H1 (cell line): ENCODE measurements at regions not wholly inside any gene's neighbourhood (a gene's known extent, or its start where the extent isn't known, plus 50 kb on each side); places are given as distances from the start of the nearest gene placed in this dataset.

Source experiments
- CTCF ChIA-PET: fragments of 300-600 bp; sonication (Branson Sonifier 250); formaldehyde crosslinking; loops from one replicate; lab custom pipeline; 2021; ENCODE audit not compliant: partially characterized antibody; lab: Charles Lee
- POLR2A ChIA-PET: fragments of 300-600 bp; sonication (Branson Sonifier 250); formaldehyde crosslinking; loops from one replicate; lab custom pipeline; 2021; ENCODE audit warnings: inconsistent platforms; ENCODE audit not compliant: partially characterized antibody; lab: Charles Lee
- DNase-seq, 2 experiments: peaks; one replicate each; pipeline versions ENCODE4 v3.0.0 to v3.0.0-alpha.2; 2010 to 2022; ENCODE audit warnings: low spot score in 2 of 2, low read depth in 1 of 2, mixed read lengths in 1 of 2
- FAIRE-seq: peaks from 2 replicates; lab custom pipeline; 2011; peaks lifted over from hg19 to GRCh38; lab: Jason Lieb, UNC
- H2AFZ ChIP-seq: 2 replicates; pipeline ENCODE4 v1.8.1; 2012; ENCODE audit warnings: low read length, inconsistent platforms
- H2AK5ac ChIP-seq: 2 replicates; pipeline ENCODE4 v1.6.1; 2013; ENCODE audit warnings: low read depth, low read length
- H2BK120ac ChIP-seq: replicated peaks from 2 replicates; pipeline ENCODE3; 2013; ENCODE audit warnings: low read depth, low read length, inconsistent platforms
- H2BK12ac ChIP-seq: 2 replicates; pipeline ENCODE4 v1.6.1; 2013; ENCODE audit warnings: low read depth, low read length
- H2BK15ac ChIP-seq: 2 replicates; pipeline ENCODE4 v1.6.1; 2013; ENCODE audit warnings: low read length
- H2BK20ac ChIP-seq: 2 replicates; pipeline ENCODE4 v1.6.1; 2013; ENCODE audit warnings: low read length
- H2BK5ac ChIP-seq: 2 replicates; pipeline ENCODE4 v1.6.1; 2013; ENCODE audit warnings: low read depth, low read length
- H3K14ac ChIP-seq: 2 replicates; pipeline ENCODE4 v1.6.1; 2013; ENCODE audit warnings: inconsistent platforms; ENCODE audit not compliant: insufficient read length
- H3K18ac ChIP-seq: 2 replicates; pipeline ENCODE4 v1.6.1; 2013; ENCODE audit warnings: low read length; ENCODE audit errors: extremely low read depth
- H3K23ac ChIP-seq: 2 replicates; pipeline ENCODE4 v1.6.1; 2013; ENCODE audit warnings: inconsistent platforms; ENCODE audit not compliant: insufficient read length
- H3K23me2 ChIP-seq: 2 replicates; pipeline ENCODE4 v1.6.1; 2013; ENCODE audit warnings: low read depth, low read length
- H3K27ac ChIP-seq: 2 replicates; pipeline ENCODE4 v1.6.1; 2011; ENCODE audit warnings: low read depth, low read length, inconsistent platforms
- H3K27me3 ChIP-seq, 4 experiments: replicated peaks in 1 of 4; 1 replicate in 1 of 4; 2 replicates in 3 of 4; pipeline versions ENCODE4 v1.6.1 to v1.8.1; 2011 to 2013; ENCODE audit warnings: low read length in 3 of 4, mild to moderate bottlenecking in 3 of 4, inconsistent platforms in 2 of 4, mixed read lengths in 2 of 4, moderate library complexity in 1 of 4; ENCODE audit not compliant: control insufficient read depth in 3 of 4, insufficient read depth in 3 of 4; ENCODE audit errors: extremely low read depth in 1 of 4
- H3K36me3 ChIP-seq, 4 experiments: 2 replicates each; pipeline versions ENCODE4 v1.6.1 to v1.8.1; 2011 to 2013; ENCODE audit warnings: mild to moderate bottlenecking in 4 of 4, low read length in 3 of 4, moderate library complexity in 2 of 4, control low read depth in 1 of 4, inconsistent platforms in 1 of 4; ENCODE audit not compliant: insufficient read depth in 4 of 4, control insufficient read depth in 2 of 4
- H3K4ac ChIP-seq: replicated peaks from 2 replicates; pipeline ENCODE3; 2013; ENCODE audit warnings: low read length, low read depth, mixed read lengths, inconsistent platforms; ENCODE audit not compliant: insufficient read length
- H3K4me1 ChIP-seq, 4 experiments: replicated peaks in 1 of 4; 1 replicate in 1 of 4; 2 replicates in 3 of 4; pipeline versions ENCODE4 v1.6.1 to v1.8.1; 2011 to 2013; ENCODE audit warnings: low read length in 3 of 4, inconsistent platforms in 2 of 4, mixed read lengths in 1 of 4; ENCODE audit not compliant: insufficient read depth in 4 of 4, control insufficient read depth in 3 of 4
- H3K4me2 ChIP-seq, 2 experiments: 2 replicates each; pipeline versions ENCODE4 v1.6.1 to v1.8.1; 2011 to 2013; ENCODE audit warnings: low read depth in 2 of 2, low read length in 2 of 2, control low read depth in 1 of 2, inconsistent platforms in 1 of 2, mild to moderate bottlenecking in 1 of 2; ENCODE audit not compliant: insufficient read depth in 1 of 2
- H3K4me3 ChIP-seq, 4 experiments: fragments of 200-600, 300-600 bp in 1 of 4; sonication (generic), shearing (Covaris generic), sonication (Bioruptor Twin) in 1 of 4; 2 replicates each; pipeline versions ENCODE4 v1.5.1 to v1.8.1; 2011 to 2016; ENCODE audit warnings: low read length in 4 of 4, low read depth in 3 of 4, control low read depth in 2 of 4, inconsistent platforms in 2 of 4, mild to moderate bottlenecking in 2 of 4, mixed read lengths in 1 of 4, moderate library complexity in 1 of 4; ENCODE audit not compliant: insufficient read depth in 2 of 4; ENCODE audit errors: extremely low read depth in 1 of 4
- H3K56ac ChIP-seq: replicated peaks from 2 replicates; pipeline ENCODE3; 2013; ENCODE audit warnings: low read depth, mild to moderate bottlenecking, mixed read lengths, low read length, inconsistent platforms; ENCODE audit not compliant: insufficient read length
- H3K79me1 ChIP-seq: 2 replicates; pipeline ENCODE4 v1.6.1; 2013; ENCODE audit warnings: low read depth, low read length, control low read depth
- H3K79me2 ChIP-seq, 2 experiments: 2 replicates each; pipeline versions ENCODE4 v1.6.1 to v1.8.1; 2012 to 2013; ENCODE audit warnings: low read length in 2 of 2, mild to moderate bottlenecking in 2 of 2, inconsistent platforms in 1 of 2; ENCODE audit not compliant: insufficient read depth in 2 of 2, control insufficient read depth in 1 of 2
- H3K9ac ChIP-seq, 4 experiments: replicated peaks in 1 of 4; 1 replicate in 1 of 4; 2 replicates in 3 of 4; pipeline versions ENCODE4 v1.6.1 to v1.8.1; 2011 to 2013; ENCODE audit warnings: low read depth in 3 of 4, low read length in 3 of 4, control low read depth in 2 of 4, mild to moderate bottlenecking in 2 of 4, moderate library complexity in 2 of 4, inconsistent platforms in 1 of 4; ENCODE audit errors: extremely low read depth in 1 of 4
- H3K9me3 ChIP-seq, 2 experiments: 2 replicates each; pipeline versions ENCODE4 v1.6.1 to v1.8.1; 2012 to 2013; ENCODE audit warnings: mild to moderate bottlenecking in 2 of 2, moderate library complexity in 2 of 2, control low read depth in 1 of 2, inconsistent platforms in 1 of 2, low read depth in 1 of 2, low read length in 1 of 2, mixed read lengths in 1 of 2; ENCODE audit not compliant: insufficient read depth in 2 of 2
- H4K20me1 ChIP-seq, 2 experiments: replicated peaks in 1 of 2; 2 replicates each; pipeline versions ENCODE3 to v1.8.1; 2011 to 2013; ENCODE audit warnings: inconsistent platforms in 2 of 2, low read length in 2 of 2, mild to moderate bottlenecking in 1 of 2; ENCODE audit not compliant: insufficient read depth in 2 of 2, control insufficient read depth in 1 of 2
- H4K5ac ChIP-seq: 2 replicates; pipeline ENCODE4 v1.6.1; 2013; ENCODE audit warnings: low read length, low read depth, mixed read lengths, inconsistent platforms; ENCODE audit not compliant: insufficient read length
- H4K8ac ChIP-seq: 2 replicates; pipeline ENCODE4 v1.8.0; 2013; ENCODE audit warnings: mild to moderate bottlenecking, moderate library complexity, low read length, inconsistent platforms; ENCODE audit not compliant: insufficient read depth; ENCODE audit errors: extremely low read depth
- H4K91ac ChIP-seq: replicated peaks from 2 replicates; pipeline ENCODE3; 2013; ENCODE audit warnings: low read length, mixed read lengths, inconsistent platforms; ENCODE audit not compliant: insufficient read length
- CTBP2 ChIP-seq: IDR thresholded peaks from 2 replicates; pipeline ENCODE4 v1.7.0; 2011; ENCODE audit warnings: borderline replicate concordance, mild to moderate bottlenecking, moderate library complexity, mixed read lengths, low read length; ENCODE audit not compliant: insufficient read depth, insufficient read length
- EZH2 ChIP-seq: fragments of 200-600 bp; sonication (generic); IDR thresholded peaks from 2 replicates; pipeline ENCODE4 v1.7.1; 2012; ENCODE audit warnings: low read depth, mild to moderate bottlenecking, moderate library complexity, low read length, inconsistent platforms; ENCODE audit not compliant: severe bottlenecking
- MAFK ChIP-seq: IDR thresholded peaks from 2 replicates; pipeline ENCODE4 v1.6.1; 2012; ENCODE audit warnings: low read depth, mild to moderate bottlenecking, improper control_type of control experiment, low read length
- NRF1 ChIP-seq: IDR thresholded peaks from 2 replicates; pipeline ENCODE4 v1.6.1; 2011; ENCODE audit warnings: mild to moderate bottlenecking, low read depth, low read length, improper control_type of control experiment
- POLR2AphosphoS5 ChIP-seq: IDR thresholded peaks from 2 replicates; pipeline ENCODE4 v1.6.1; 2011; ENCODE audit warnings: low read depth, low read length
- RBBP5 ChIP-seq: IDR thresholded peaks from 2 replicates; pipeline ENCODE4 v1.7.1; 2012; ENCODE audit warnings: low read depth, mild to moderate bottlenecking, inconsistent platforms, low read length, moderate library complexity, borderline replicate concordance
- RXRA ChIP-seq: IDR thresholded peaks from 2 replicates; pipeline ENCODE4 v1.6.1; 2011; ENCODE audit warnings: low read depth, mild to moderate bottlenecking, low read length, moderate library complexity; ENCODE audit not compliant: insufficient read depth
- SIRT6 ChIP-seq: IDR thresholded peaks from one replicate; pipeline ENCODE4 v1.7.1; 2012; ENCODE audit warnings: low read length, inconsistent platforms
- SP4 ChIP-seq: IDR thresholded peaks from 2 replicates; pipeline ENCODE4 v1.6.1; 2012; ENCODE audit warnings: low read length, inconsistent platforms
- TEAD4 ChIP-seq: IDR thresholded peaks from 2 replicates; pipeline ENCODE4 v1.6.1; 2012; ENCODE audit warnings: low read depth, low read length, inconsistent platforms, mixed read lengths
- WGBS, 2 experiments: shearing (Covaris generic) in 1 of 2; methylation state at CpG; one replicate each; pipeline versions ENCODE4 v1.1.6 to v1.1.7; 2013 to 2015; ENCODE audit warnings: low lambda C conversion rate in 2 of 2, mixed read lengths in 2 of 2, inconsistent platforms in 1 of 2, low coverage in 1 of 2, missing lambda C conversion rate in 1 of 2; ENCODE audit not compliant: insufficient replicate concordance in 2 of 2, insufficient coverage in 1 of 2, insufficient read length in 1 of 2; ENCODE audit errors: extremely low coverage in 1 of 2, missing lambda C conversion rate in 1 of 2; 5-methylcytosine and 5-hydroxymethylcytosine counted together

GRCh38 chr4:45370408-45370807, 644.1 kb upstream of the GNPDA2 start:
- Histone ChIP-seq H3K4me1 (no peaks in the 10 kb centered on the region), H3K18ac (no peak overlapping the region), H3K79me1 (no peaks in the 10 kb centered on the region), H4K91ac (no peak overlapping the region), H2BK15ac (no peak overlapping the region), H3K9me3 (no peaks in the 10 kb centered on the region), H3K14ac (no peak overlapping the region), H2AFZ (no peak overlapping the region), H3K4me2 (no peak overlapping the region), H3K79me2 (no peaks in the 10 kb centered on the region), H2AK5ac (no peak overlapping the region), H2BK12ac (no peak overlapping the region), H4K20me1 (no peaks in the 10 kb centered on the region), H2BK5ac (no peak overlapping the region), H3K27ac (no peak overlapping the region), H3K23me2 (no peaks in the 10 kb centered on the region), H4K5ac (no peak overlapping the region), H3K9ac (no peak overlapping the region), H3K56ac (no peak overlapping the region), H4K8ac (no peak overlapping the region), H3K23ac (no peak overlapping the region), H3K27me3 (no peaks in the 10 kb centered on the region), H3K4me3 (no peak overlapping the region), H2BK120ac (no peak overlapping the region), H3K4ac (no peak overlapping the region), H3K36me3 (no peaks in the 10 kb centered on the region), H2BK20ac (no peak overlapping the region)
- no peak for TF ChIP-seq POLR2AphosphoS5
- TF ChIP-seq SIRT6 = no peak
- TF ChIP-seq RXRA = no peak
- TF ChIP-seq MAFK = no peak
- no peak for TF ChIP-seq NRF1
- no peak for TF ChIP-seq TEAD4
- no peak for TF ChIP-seq SP4
- TF ChIP-seq EZH2 = no peak
- no peak for TF ChIP-seq CTBP2
- TF ChIP-seq RBBP5 = no peak
- no peak for FAIRE-seq
- DNase-seq = no peak
- ChIA-PET CTCF (no interaction called here), POLR2A (no interaction called here)
- 97% methylated on average over 2 of the region's 2 CpGs; no CpG with 5 or more reads in 1 of the 2 experiments for WGBS, 2 experiments
